HG03460 (cell line): ENCODE measurements at regions not wholly inside any gene's neighbourhood (a gene's known extent, or its start where the extent isn't known, plus 50 kb on each side); places are given as distances from the start of the nearest gene placed in this dataset.
"Not testable (repeated sequence)": the region's sequence is repeated elsewhere in the genome, so short reads cannot be mapped to it uniquely, and the experiment has no call there.

Experiments
- ATAC-seq: cut with Tn5 transposase; IDR thresholded peaks from one replicate; pipeline ENCODE4 v1.9.1; 2021; ENCODE audit not compliant: unreplicated experiment

DNA sequence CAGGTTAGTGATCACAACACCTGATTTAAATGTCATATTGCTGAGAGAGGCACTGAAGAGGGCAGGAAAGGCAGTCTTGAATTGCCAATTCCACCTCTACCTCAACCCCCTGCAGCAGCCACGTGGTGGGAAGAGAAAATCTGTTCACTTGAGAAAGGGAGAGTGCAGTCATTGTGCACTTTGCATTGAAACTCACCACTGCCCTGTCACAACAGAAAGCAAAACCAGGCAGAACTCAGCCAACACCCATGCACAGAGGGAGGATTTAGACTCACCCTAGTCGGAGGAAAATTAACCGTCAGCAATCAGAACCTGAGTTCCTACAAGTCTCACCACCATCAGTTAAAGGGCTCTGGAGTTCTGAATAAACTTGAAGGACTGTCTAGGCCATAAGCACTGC, 1040.2 kb downstream of the HACE1 start:
- ATAC-seq, result no peak

DNA sequence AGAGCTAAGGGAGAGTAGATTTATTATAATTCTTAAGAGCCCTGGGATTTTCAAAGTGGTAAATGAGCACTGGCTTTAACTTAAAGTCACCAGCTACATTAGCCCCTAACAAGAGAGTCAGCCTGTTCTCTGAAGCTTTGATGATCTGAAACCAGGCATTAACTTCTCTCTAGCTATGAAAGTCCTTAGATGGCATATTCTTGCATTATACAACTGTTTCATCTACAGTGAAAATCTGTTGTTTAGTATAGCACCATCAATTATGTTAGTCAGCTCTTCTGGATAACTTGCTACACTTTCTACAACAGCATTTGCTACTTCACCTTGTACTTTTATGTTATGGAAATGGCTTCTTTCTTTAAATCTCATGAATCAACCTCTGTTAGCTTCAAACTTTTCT, 1046.7 kb downstream of the HACE1 start:
- ATAC-seq, result no peak

DNA sequence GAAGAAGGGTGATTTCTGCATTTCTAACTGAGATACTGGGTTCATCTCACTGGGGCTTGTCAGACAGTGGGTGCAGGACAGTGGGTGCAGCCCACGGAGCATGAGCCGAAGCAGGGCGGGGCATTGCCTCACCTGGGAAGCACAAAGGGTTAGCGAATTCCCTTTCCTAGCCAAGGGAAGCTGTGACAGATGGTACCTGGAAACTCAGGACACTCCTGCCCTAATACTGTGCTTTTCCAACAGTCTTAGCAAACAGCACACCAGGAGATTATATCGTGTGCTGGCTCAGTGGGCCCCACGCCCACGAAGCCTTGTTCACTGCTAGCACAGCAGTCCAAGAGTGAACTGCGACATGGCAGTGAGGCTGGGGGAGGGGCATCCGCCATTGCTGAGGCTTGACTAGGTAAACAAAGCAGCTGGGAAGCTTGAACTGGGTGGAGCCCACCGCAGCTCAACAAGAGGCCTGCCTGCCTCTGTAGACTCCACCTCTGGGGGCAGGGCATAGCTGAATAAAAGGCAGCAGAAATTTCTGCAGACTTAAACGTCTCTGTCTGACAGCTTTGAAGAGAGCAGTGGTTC, 1057.7 kb downstream of the HACE1 start:
- not testable (repeated sequence) for ATAC-seq

DNA sequence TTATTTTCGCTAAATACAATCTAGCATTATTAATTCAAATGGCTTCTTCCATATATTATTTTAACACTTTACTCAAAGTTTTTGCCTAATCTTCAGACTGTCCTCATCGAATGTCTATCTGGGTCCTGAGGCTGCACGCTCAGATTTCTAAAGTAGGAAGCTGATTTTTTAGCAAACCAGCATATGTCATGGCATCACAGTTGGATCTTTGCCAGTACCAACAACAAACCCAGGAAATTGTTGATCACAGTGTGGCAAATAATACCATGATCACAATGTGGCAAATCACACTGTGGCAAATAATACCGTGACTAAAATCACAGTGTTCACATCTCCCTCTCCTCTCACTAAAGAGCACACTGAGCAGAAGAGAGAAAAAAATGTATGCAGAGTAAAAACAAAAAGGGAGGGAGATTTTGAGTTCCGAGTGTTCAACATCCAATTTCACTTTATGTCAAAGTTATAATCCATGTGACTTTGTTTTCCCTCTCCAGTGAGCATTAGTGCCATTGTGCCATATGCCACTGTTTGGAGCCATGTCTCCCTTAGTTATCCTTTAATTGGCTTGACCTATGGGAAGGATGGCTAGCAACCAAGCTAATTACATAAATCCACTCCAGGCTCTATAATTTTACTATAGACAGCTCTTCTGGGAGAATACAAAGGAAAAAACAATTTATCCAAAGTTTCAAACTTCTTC, 1059.6 kb downstream of the HACE1 start:
- ATAC-seq, result no peak

DNA sequence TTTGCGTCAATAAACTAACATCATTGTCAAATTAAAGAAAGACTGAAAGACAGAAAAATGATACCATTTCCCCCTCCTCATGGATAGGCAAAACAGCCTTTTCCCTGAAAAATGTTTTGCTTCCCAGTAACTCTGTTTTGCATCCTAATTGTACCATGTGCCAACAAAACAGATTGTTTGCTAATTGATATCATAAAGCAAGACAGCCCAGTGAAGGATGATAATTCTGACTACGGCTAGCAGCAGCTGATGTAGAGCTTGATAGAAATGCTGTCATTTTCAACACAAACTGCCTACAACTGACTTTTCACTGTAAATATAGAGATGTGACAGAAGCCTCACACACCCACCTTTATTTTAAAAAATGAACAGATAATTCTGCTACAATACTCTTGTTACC, 1061.6 kb downstream of the HACE1 start:
- ATAC-seq, result no peak

DNA sequence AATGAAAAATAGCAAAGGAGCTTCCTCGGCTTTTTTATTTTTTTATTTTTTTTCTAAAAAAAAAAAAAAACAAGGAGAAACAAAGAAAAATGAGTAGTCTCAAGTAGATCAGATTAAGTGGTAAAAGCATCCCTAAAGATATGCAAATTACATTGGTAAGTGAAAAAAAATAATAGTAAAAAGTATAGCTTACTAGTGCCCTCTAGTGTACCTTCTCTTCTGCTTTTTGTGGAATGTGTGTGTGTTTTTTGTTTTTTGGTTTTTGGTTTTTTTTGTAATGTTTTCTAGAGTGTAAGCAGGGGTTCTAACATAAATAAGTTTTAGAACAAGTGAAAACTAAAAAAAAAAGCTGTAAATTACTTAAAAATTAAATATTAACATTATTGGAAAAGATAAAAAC, 1062.0 kb downstream of the HACE1 start:
- ATAC-seq, result no peak

DNA sequence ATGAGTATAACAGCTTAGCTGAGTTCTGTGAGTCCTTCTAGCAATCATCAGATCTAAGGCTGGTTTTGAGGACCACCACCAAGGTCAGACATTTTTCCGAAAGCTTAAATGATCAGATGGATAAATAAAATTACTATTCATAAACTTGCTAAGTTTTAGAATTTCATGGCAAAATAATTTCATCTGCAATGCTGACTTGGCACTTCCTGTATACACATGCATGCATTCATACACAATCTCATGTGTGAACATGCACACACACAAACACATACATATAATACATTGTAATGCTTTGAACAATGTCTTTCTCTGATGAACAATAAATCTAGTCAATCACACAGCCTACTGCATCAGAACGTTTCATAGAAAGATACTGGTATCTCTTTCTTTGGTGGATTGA, 1068.3 kb downstream of the HACE1 start:
- no peak for ATAC-seq

DNA sequence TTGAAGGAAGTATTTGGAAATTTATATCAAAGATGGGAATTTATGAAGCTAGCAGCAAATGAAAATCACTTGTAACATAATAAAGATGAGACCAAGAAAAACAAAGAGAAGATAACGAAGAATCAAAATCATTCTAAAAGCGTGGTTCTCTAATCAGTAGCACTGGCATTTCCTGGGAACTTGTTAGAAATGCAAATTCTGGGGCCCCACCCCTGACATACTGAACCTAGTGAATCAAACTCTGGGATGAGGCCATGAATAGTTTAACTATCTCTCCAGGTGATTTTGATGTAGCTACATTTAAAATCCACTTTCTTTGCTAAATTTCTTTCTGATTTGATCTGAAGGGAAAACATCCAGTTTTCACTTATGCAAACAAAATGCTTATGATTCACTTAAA, 1075.6 kb downstream of the HACE1 start:
- no peak for ATAC-seq

DNA sequence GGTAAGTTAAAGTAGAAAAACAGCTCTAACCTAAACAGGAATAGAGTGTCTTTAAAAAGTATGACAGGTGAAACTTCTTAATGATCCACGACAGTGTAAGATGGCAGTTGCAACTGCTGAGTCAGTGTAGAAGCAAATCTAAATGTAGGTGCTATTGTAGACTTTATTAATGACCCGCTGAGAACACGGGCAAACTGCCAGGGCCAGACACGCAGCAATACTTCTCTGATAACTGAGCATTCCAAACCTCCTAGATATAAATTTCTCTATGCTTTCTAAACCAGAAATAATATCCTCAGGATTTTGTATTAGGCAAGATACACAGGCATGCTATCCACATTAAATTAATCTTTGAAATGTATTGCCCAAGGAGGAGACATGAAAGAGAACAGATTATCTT, 1076.4 kb downstream of the HACE1 start:
- no peak for ATAC-seq

DNA sequence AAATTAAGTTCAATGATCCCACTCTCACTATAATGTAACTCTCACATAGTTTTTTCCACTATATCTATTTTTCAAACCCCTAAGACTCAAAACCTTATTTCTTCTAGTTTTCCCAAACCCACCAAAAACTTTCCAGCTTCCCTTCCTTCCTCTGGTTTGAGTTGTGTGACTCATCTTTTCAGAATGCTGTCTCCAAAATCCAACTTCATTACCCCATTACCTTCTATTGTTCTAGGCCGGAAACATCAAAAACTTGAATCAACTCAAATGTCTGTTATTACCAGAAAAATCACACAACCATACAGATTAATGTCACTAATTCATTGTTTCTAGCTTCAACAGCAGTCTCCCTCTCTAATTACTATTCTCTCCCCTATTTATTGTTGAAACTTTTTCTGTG, 1090.3 kb downstream of the HACE1 start:
- no peak for ATAC-seq

DNA sequence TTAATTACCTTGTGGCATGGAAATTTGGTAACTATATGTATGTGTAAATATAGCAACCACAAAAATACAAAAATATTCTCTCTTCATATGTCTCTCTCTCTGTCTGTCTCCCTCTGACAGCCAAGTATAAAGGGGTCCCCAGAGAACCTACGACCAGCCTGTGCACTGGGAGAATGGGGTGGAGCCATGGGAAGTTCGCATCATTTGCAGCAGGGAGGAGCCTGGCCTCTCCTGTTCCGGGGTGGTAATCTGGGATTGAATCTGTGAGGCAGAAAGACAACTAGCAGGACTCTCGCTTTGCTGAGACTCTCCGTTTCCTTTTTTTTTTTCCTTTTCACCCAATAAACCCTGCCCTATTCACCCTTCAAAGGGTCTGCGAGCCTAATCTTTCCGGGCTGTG, 1109.1 kb downstream of the HACE1 start:
- no peak for ATAC-seq

DNA sequence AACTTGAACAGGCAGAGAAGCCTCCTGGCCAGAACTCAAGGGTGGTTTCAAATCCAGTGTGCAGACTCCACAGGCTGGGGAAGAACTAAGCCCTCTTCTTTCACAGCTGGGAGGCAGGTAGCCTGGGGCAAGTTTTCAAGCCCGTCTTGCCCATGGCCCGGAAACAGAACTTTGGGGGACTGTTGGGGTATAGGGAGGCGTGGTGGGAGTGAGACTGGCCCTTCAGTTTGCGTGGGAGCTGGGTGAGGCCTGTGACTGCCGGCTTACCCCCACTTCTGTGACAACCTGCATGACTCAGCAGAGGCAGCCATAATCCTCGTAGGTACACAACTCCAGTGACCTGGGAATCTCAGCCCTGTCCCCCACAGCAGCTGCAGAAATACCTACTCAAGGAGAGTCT, 1125.7 kb downstream of the HACE1 start:
- no peak for ATAC-seq

DNA sequence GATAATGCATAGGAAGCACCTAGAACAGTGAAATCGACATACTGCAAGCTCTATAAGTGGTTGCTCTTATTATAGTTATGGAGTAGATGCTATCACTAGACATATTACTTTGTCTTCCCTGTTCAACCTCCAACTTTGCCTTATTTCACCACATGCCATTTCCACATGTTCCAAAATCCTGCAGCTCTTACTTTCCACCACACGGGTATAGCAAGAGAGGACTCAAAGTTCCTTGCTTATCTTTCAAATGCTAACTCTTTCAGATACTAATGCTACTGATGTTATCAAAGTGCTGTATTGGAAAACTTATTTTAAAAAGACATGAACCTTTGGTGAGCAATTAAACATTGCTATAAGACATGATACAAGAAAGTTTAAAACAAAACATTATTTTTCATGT, 1130.1 kb downstream of the HACE1 start:
- ATAC-seq, result no peak

DNA sequence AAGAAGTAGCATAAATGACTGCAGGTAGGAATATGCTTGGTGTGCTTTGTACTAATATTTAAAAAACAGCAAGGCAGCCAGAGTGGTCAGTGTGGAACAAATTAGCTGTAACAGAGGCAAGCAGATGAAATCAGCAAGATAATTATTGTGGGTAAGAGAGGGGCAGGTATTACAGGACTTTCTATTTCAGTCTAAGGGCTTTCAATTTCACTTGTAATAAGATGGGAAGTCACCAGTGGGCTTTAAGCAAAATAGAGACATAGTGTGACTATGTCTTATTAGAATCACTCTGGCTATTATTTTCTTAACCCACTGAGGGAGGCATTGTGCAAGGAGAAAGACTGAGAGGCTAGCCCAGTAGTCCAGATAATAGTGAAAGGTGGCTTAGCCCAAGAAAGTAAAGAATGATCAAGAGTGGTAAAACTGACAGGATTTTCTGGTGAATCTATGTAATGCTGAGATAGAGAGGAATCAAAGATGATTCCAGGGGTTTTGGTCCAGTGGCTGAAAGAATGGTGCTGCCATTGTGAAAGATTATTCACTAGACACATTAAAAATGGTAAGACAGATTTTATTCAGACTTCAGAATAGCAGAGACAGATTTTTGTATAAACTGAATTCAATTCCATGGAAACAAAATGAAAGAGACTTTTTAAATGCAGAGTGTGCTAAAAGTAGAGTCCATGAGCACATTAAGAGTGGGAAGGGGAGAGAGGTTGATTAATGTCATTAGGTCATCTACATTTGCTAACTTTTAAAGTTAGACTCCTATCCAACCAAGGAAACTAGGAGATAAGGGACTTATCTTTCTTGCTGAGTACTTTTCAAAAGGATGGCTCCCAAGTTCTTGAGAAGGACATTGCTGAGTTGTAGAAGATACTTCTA, 1136.0 kb downstream of the HACE1 start:
- ATAC-seq, result no peak

DNA sequence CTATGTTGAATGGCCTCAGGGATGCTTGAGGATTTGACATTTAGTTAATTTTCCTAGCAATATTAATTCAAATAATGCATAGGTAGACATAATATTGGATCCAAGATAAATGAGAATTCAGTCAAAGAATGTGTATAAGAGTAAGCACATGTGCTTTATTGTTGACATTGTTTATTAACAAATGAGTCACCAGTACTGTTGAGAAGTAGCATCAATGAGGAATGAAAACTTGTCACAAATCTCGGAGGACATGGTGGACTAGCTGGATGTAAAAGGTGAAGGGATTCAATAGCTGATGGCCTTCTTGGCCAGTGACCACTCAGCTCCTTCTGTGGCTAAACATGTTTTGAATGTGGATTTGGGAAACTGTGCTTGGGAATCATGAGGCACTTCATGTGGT, 1137.0 kb downstream of the HACE1 start:
- no peak for ATAC-seq

DNA sequence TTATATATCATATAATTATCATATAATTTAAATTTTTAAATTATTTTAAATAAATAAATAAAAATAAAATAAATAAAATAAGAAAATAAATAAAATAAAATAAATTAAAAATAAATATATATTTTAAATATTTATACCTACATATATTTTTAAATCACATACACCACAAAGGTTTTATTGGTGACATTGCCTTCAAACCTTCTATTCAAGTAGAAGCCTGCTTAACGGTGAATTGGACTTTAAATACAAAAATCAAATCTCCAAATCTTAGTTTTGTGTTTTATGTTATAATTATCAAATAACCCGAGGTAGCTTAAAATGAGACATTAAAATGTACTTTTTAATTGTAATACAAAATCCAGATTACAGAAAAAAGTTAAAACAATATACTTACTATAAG, 1137.8 kb downstream of the HACE1 start:
- ATAC-seq, result no peak

DNA sequence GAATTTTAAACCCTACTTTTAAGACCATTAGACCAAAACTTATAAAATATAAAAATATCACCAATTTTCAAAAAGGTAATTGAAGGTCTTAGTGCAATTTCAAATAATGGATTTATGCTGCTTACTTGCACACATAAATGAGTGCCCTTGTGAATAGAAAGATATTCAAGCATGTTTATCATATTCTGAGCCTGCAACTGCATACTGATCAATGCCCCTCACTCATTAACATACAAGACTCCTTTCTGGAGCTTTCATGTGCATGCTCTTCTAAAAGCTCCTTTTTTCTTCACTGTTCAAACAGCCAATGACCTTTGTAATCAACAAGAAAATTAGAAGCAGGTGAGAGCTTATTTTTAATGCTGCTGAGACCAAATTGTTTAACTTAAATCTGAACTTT, 1139.3 kb downstream of the HACE1 start:
- no peak for ATAC-seq

DNA sequence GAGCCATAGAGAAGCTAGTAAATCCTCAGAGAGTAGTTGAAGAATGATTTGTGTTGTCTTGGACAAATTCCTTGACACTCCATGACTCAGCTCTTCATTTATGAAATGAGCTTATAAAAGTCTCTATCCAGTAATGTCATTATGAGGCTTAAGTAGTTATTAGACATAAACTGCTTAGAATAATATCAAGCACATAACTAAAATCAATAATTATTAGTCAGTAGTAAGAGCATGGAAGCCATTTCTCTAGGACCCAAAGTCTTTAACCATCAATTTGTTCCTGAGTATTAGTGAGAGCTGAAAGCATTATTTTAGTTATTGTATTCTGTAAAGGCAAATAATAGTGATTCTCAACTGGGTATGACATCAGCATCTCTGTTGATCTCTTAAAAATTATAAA, 1140.2 kb downstream of the HACE1 start:
- ATAC-seq, result no peak

DNA sequence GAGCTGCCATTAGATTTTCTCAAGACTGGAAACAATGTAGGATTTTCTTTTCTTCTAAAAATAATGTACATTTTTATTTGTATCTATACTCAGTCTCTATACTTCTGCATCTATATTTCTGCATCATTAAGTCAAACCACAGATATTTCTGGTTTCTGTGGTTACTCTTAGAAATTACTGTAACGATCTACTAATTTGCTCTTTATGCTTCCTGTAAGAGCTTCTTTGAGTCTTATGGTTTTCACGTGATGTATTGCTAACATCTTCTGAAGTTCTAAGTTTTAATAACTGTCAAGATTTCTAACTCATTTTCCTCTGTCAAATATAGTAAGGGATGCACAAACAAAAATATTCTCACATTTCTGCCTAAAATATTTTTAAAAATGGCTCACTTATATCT, 1144.5 kb downstream of the HACE1 start:
- ATAC-seq, result no peak

DNA sequence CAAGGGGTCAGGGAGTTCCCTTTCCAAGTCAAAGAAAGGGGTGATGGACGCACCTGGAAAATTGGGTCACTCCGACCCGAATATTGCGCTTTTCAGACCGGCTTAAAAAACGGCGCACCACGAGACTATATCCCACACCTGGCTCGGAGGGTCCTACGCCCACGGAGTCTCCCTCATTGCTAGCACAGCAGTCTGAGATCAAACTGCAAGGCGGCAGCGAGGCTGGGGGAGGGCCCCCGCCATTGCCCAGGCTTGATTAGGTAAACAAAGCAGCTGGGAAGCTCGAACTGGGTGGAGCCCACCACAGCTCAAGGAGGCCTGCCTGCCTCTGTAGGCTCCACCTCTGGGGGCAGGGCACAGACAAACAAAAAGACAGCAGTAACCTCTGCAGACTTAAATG, 1150.5 kb downstream of the HACE1 start:
- ATAC-seq, result not testable (repeated sequence)

DNA sequence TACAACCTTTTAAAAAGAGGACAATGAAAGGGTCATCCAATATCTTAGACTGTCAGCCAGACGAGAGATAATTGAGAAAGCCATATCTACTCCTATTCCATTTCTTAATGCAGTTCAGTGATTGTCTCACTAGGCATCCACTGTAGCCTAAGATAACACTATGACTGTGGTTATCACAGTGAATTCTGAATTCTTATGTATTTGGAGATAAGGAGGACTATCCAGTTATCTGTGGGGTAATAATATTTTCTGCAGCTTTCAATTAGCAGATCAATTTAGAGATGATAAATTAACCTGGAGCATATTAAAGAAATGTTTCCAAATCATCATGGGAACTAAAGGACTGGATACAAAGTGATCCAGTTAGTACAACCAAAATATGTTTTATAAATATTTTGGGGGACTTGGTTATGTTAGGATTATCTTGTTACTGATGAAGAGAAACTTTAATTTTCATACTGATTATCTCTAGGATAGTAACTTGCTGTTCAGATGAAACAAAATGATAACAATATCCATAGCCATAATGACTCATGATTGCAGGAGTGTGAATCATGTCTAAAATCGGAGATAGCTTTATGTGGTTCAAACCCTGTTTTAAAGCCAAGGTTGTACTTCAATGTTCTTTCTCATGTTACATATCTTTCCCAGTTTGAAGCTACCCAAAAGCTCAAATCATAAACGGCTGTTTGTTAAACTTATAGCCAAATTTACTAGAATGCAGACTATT, 1152.0 kb downstream of the HACE1 start:
- ATAC-seq, result no peak

DNA sequence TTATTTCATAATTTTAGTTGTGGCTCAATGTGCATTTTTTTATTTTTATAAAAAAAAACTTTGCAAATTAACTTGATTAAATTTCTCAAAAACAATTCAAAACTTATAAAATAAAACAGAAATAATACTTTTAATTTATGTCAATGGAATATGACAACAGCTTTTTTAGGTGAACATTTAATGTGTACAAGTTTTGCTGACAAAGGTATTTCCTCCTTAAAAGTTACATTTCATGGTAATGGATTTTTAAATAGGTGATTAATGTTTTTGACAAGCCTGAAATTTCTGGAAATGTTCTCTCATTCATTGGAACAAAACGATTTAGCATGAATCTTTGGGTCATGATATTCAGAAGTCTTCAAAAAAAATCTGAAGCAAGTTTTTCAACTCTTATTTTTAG, 1160.0 kb downstream of the HACE1 start:
- no peak for ATAC-seq
